PFSK-1 (cell line): ENCODE measurements at regions not wholly inside any gene's neighbourhood (a gene's known extent, or its start where the extent isn't known, plus 50 kb on each side); places are given as distances from the start of the nearest gene placed in this dataset.

Source experiments
- FOXP2 ChIP-seq: optimal IDR thresholded peaks from 2 replicates; pipeline ENCODE3; 2011; ENCODE audit warnings: borderline replicate concordance, control low read depth, inconsistent platforms; ENCODE audit not compliant: insufficient read depth; ENCODE audit errors: extremely low read length, extremely low read depth
- POLR2AphosphoS5 ChIP-seq: IDR thresholded peaks from 2 replicates; pipeline ENCODE4 v1.6.1; 2012; ENCODE audit warnings: low read depth, mild to moderate bottlenecking, control low read depth, low read length, moderate library complexity
- REST ChIP-seq, 2 experiments: IDR thresholded peaks; 2 replicates each; pipeline versions ENCODE4 v1.6.1 to v1.8.0; 2011 to 2012; ENCODE audit warnings: low read depth in 2 of 2, low read length in 2 of 2, control low read depth in 1 of 2, inconsistent platforms in 1 of 2, mild to moderate bottlenecking in 1 of 2, moderate library complexity in 1 of 2; ENCODE audit not compliant: insufficient read depth in 1 of 2
- SIN3A ChIP-seq: IDR thresholded peaks from 2 replicates; pipeline ENCODE4 v1.6.1; 2012; ENCODE audit warnings: mild to moderate bottlenecking, low read length, moderate library complexity, borderline replicate concordance; ENCODE audit not compliant: insufficient read depth
- TAF1 ChIP-seq: IDR thresholded peaks from 2 replicates; pipeline ENCODE4 v1.6.1; 2012; ENCODE audit warnings: low read length, control low read depth, borderline replicate concordance; ENCODE audit not compliant: insufficient read depth

- TF ChIP-seq REST (IDR thresholded peaks at IDR 0.05; ENCODE audit: insufficient read depth in 1 of 2, low read depth in 2 of 2, low read length in 2 of 2) (no peak), POLR2AphosphoS5 (no peak), TAF1 (no peak), FOXP2 (no peak), SIN3A (no peak)
These were observed 1348.2 kb upstream of the ALCAM start for GRCh38 chr3:104018541-104018940.

GRCh38 chr3:104031598-104031997, 1335.1 kb upstream of the ALCAM start:
- TF ChIP-seq POLR2AphosphoS5 (no peak), SIN3A (no peak), FOXP2 (no peak), REST (IDR thresholded peaks at IDR 0.05; ENCODE audit: insufficient read depth in 1 of 2, low read depth in 2 of 2, low read length in 2 of 2) (no peak), TAF1 (no peak)

- TF ChIP-seq POLR2AphosphoS5: no peak
- no peak for TF ChIP-seq FOXP2
- no peak for TF ChIP-seq TAF1
- TF ChIP-seq SIN3A: no peak
- TF ChIP-seq REST (IDR thresholded peaks at IDR 0.05; ENCODE audit: insufficient read depth in 1 of 2, low read depth in 2 of 2, low read length in 2 of 2): no peak
These were observed 1334.4 kb upstream of the ALCAM start for GRCh38 chr3:104032283-104032682.

GRCh38 chr3:104040896-104041295, 1325.8 kb upstream of the ALCAM start:
- TF ChIP-seq SIN3A (no peak), FOXP2 (no peak), TAF1 (no peak), REST (IDR thresholded peaks at IDR 0.05; ENCODE audit: insufficient read depth in 1 of 2, low read depth in 2 of 2, low read length in 2 of 2) (no peak), POLR2AphosphoS5 (no peak)

GRCh38 chr3:104044002-104044401, 1322.7 kb upstream of the ALCAM start:
- TF ChIP-seq POLR2AphosphoS5: no peak
- TF ChIP-seq SIN3A: no peak
- no peak for TF ChIP-seq REST (IDR thresholded peaks at IDR 0.05; ENCODE audit: insufficient read depth in 1 of 2, low read depth in 2 of 2, low read length in 2 of 2)
- TF ChIP-seq TAF1: no peak
- no peak for TF ChIP-seq FOXP2
